ENCODE measurements at regions not wholly inside any gene's neighbourhood (a gene's known extent, or its start where the extent isn't known, plus 50 kb on each side); places are given as distances from the start of the nearest gene placed in this dataset.

DNA sequence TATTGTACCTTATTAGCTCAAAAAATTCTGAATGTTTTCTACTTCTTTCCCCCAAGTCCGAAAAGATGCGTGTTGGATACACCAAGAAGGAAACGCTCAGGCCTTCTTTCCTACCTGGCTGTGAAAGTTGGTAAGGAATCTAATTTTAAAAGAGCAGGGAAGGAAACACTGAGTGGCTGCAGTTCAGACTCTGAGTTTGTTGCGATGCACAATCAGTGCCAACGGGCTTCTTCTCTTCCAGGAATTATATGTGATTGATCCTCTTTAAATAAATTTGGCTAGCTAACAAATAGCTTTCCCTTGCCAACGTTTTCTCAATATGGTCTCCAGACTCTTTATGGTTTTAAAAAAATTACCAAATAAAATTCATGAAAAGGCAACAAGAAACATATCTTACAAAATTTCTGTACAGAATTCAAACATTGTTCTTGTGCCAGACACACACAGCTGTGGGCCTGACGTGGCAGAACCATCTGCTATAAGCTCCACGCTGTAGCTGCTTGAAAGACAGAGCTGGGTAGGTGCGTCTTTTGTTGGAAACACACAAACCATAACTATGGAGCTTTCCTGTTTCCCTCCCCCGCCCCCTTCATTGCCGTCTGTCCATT is 493.1 kb downstream of the ZNF608 start:
- TF ChIP-seq, protein P1, sequence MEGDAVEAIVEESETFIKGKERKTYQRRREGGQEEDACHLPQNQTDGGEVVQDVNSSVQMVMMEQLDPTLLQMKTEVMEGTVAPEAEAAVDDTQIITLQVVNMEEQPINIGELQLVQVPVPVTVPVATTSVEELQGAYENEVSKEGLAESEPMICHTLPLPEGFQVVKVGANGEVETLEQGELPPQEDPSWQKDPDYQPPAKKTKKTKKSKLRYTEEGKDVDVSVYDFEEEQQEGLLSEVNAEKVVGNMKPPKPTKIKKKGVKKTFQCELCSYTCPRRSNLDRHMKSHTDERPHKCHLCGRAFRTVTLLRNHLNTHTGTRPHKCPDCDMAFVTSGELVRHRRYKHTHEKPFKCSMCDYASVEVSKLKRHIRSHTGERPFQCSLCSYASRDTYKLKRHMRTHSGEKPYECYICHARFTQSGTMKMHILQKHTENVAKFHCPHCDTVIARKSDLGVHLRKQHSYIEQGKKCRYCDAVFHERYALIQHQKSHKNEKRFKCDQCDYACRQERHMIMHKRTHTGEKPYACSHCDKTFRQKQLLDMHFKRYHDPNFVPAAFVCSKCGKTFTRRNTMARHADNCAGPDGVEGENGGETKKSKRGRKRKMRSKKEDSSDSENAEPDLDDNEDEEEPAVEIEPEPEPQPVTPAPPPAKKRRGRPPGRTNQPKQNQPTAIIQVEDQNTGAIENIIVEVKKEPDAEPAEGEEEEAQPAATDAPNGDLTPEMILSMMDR (IDR thresholded peaks at IDR 0.05): no peak
- no peak for TF ChIP-seq POLR2A (IDR thresholded peaks at IDR 0.05)
- no peak for DNase-seq (ENCODE audit: low spot score in 2 of 2)

DNA sequence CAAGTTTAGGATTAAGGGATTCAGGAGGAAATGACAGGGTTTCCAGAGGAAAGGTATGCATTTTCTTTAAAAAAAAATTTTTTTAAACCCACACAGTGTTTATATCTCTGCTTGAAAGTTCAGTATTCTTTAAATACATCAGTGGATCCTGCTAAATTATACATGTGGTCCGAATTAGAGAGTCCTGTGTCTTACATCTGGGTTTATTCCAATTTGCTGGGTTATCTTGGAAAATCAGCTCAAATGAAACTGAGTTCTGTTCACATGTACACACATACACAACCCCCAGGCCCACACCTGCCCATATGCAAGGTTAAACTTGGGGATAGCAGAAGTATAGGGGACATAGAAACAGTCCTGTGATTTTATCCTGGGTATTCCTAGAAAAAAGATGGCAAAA is 493.7 kb downstream of the ZNF608 start:
- no peak for TF ChIP-seq POLR2A (IDR thresholded peaks at IDR 0.05)
- H3K4me3 ChIP-seq (ENCODE audit: low read depth, poor library complexity, severe bottlenecking): no peak overlapping the region
- WGBS, 2 donors: 64 to 77% methylated on average over 1 of the region's 1 CpG
- intact Hi-C loops (cut with DNase I; ENCODE audit: low total_unique reads): no loop called here
- DNase-seq (ENCODE audit: low spot score in 2 of 2): no peak

More for the DNA sequence above, 493.1 kb downstream of the ZNF608 start:
- no peak overlapping the region for H3K4me3 ChIP-seq (ENCODE audit: low read depth, poor library complexity, severe bottlenecking)
- intact Hi-C loops (cut with DNase I; ENCODE audit: low total_unique reads): no loop called here
- 17 to 30% methylated on average over 11 of the region's 11 CpGs for WGBS, 2 donors

DNA sequence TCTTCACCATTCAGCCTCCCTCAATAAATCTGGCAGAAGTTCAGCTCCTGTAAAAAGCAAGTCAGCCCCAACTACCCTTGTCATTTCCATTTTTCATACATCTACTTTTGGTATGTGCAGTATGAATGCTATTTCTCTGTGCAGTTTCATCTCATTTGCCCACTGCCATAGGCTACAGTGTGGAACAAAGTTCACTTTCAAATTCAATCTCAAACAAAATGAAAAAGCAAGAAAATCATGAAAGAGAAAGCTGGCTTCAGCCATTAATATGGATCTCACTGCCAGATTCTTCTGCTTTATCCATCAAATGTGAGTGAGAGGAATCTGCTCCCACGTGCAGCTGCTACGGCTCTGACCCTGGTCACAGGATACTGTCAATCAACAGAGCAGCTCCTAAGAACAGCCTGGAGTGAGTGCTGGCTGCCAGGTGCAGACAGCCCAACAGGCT is 494.2 kb downstream of the ZNF608 start:
- 41 to 59% methylated on average over 2 of the region's 2 CpGs for WGBS, 2 donors
- no peak overlapping the region for H3K4me3 ChIP-seq (ENCODE audit: low read depth, poor library complexity, severe bottlenecking)
- no peak for DNase-seq (ENCODE audit: low spot score in 2 of 2)
- intact Hi-C loops (cut with DNase I; ENCODE audit: low total_unique reads): no loop called here
- TF ChIP-seq POLR2A (IDR thresholded peaks at IDR 0.05): no peak
- TF ChIP-seq, protein P1 (IDR thresholded peaks at IDR 0.05): no peak

DNA sequence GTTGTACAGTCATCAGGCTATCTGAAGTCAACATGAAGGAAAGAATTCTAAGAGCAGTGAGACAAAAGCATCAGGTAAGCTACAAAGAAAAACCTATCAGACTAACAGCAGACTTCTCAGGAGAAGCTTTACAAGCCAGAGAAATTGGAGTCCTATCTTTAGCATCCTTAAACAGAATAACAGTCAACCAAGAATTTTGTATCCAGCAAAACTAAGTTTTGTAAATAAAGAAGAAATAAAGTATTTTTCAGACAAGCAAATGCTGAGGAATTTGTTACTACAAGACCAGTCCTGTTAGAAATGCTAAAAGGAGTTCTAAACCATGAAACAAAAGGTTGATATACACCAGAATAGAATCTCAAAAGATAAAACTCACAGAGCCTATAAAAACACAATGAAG is 501.2 kb downstream of the ZNF608 start:
- intact Hi-C loops (cut with DNase I; ENCODE audit: low total_unique reads): no loop called here
- no peak for TF ChIP-seq POLR2A (IDR thresholded peaks at IDR 0.05)
- TF ChIP-seq, protein P1 (IDR thresholded peaks at IDR 0.05): no peak
- H3K4me3 ChIP-seq (ENCODE audit: low read depth, poor library complexity, severe bottlenecking): no peak overlapping the region
- no peak for DNase-seq (ENCODE audit: low spot score in 2 of 2)

DNA sequence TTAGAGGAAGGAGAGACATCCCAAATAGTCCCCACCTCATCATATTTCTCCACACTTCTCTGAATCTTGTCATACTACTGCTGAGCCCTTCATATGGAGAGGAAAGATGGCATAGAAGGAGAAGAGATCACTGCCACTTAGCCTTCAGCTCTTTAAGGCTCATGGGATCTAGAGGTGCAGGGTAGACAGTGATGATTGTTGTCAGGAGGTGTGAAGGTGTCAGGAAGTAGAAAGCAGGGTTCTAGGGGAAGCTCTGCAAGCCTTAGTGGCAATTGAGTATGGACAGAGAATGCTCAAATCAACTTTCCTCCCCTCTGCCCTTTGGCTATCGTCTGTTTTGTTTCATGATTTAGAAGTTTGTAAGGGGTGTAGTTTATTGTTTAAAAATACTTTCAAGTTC is 505.7 kb downstream of the ZNF608 start:
- intact Hi-C loops (cut with DNase I; ENCODE audit: low total_unique reads): no loop called here
- WGBS, 2 donors: 97 to 100% methylated on average over 1 of the region's 1 CpG
- H3K4me3 ChIP-seq (ENCODE audit: low read depth, poor library complexity, severe bottlenecking): no peak overlapping the region
- no peak for TF ChIP-seq POLR2A (IDR thresholded peaks at IDR 0.05)
- no peak for DNase-seq (ENCODE audit: low spot score in 2 of 2)

DNA sequence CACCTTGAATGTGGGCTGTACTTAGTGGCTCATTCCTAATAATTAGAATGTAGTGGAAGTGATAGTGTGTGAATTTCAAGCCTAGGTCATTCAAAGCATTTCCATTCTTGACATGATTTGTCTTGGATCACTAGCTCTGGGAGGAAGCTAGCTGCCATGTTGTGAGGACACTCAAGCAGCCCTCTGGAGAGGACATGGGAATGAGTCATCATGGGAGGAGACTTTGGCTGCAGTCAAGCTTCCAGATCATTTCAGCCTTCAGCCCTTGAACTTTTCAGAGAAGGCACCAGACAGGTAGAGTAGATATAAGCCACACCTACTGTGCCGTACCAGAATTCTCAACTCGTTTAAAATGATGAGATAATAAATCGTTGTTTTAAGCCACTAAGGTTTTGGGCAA is 506.9 kb downstream of the ZNF608 start:
- 94 to 98% methylated on average over 3 of the region's 3 CpGs for WGBS, 2 donors
- TF ChIP-seq, protein P1 (IDR thresholded peaks at IDR 0.05): no peak
- no peak for TF ChIP-seq POLR2A (IDR thresholded peaks at IDR 0.05)
- no peak overlapping the region for H3K4me3 ChIP-seq (ENCODE audit: low read depth, poor library complexity, severe bottlenecking)
- intact Hi-C loops (cut with DNase I; ENCODE audit: low total_unique reads): no loop called here
- DNase-seq (ENCODE audit: low spot score in 2 of 2): no peak

DNA sequence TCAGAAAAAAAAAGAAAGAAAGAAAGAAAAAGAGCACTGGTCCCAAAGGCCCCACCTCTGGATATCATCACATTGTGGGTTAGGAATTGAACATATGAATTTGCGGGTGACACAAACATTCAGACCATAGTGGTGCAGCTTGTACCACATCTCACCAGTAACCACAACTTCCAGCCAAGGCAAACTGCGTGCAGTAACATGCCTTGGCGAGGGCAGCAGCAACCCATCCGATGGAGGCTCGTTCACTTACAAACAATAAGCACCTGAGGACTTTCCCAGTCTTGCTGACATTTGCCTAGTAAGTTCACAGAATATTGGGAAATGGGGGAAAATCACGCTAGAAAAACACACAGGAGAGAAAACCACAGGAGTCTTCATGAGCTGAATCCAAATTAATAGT is 508.1 kb downstream of the ZNF608 start:
- 58 to 60% methylated on average over 6 of the region's 6 CpGs for WGBS, 2 donors
- intact Hi-C loops (cut with DNase I; ENCODE audit: low total_unique reads): no loop called here
- H3K4me3 ChIP-seq (ENCODE audit: low read depth, poor library complexity, severe bottlenecking): no peak overlapping the region
- no peak for DNase-seq (ENCODE audit: low spot score in 2 of 2)
- no peak for TF ChIP-seq POLR2A (IDR thresholded peaks at IDR 0.05)
- TF ChIP-seq, protein P1 (IDR thresholded peaks at IDR 0.05): no peak

All from lower leg skin (tissue), 4 donors.